NCI-H748 treated with DMSO at 0.1 percent for 48 hours (cell line): ENCODE measurements at regions not wholly inside any gene's neighbourhood (a gene's known extent, or its start where the extent isn't known, plus 50 kb on each side); places are given as distances from the start of the nearest gene placed in this dataset.
A peak's percentile ranks its signal among the peaks of the same experiment; 100 is the strongest.
"Not testable (repeated sequence)": the region's sequence is repeated elsewhere in the genome, so short reads cannot be mapped to it uniquely, and the experiment has no call there.

ENCODE experiments used
- DNase-seq: peaks from one replicate; lab custom pipeline; 2025; lab: John Stamatoyannopoulos, UW

GRCh38 chr10:106078895-106079576, 1085.5 kb downstream of the SORCS1 start:
- no peak for DNase-seq

GRCh38 chr10:106076496-106076895, 1088.0 kb downstream of the SORCS1 start:
- DNase-seq: no peak

- DNase-seq: no peak
Measured at GRCh38 chr10:106053061-106053460, 1111.4 kb downstream of the SORCS1 start.

- peak; percentile 34 for DNase-seq
Measured at GRCh38 chr10:106044503-106044902, 1120.0 kb downstream of the SORCS1 start.

- DNase-seq: no peak
Measured at GRCh38 chr10:106043863-106044262, 1120.6 kb downstream of the SORCS1 start.

GRCh38 chr10:106038246-106038645, 1126.3 kb downstream of the SORCS1 start:
- no peak for DNase-seq

GRCh38 chr10:106033065-106033464, 1131.4 kb downstream of the SORCS1 start:
- no peak for DNase-seq

- DNase-seq: no peak
Measured at GRCh38 chr10:106032450-106033002, 1132.0 kb downstream of the SORCS1 start.

- DNase-seq: no peak
Measured at GRCh38 chr10:106027240-106027639, 1137.3 kb downstream of the SORCS1 start.

- DNase-seq: no peak
Measured at GRCh38 chr10:106025208-106025811, 1139.2 kb downstream of the SORCS1 start.

GRCh38 chr10:106023329-106023728, 1141.2 kb downstream of the SORCS1 start:
- no peak for DNase-seq

- DNase-seq: not testable (repeated sequence)
Measured at GRCh38 chr10:106019559-106019958, 1144.9 kb downstream of the SORCS1 start.

GRCh38 chr10:106015369-106016199, 1148.9 kb downstream of the SORCS1 start:
- not testable (repeated sequence) for DNase-seq

- DNase-seq: no peak
Measured at GRCh38 chr10:106011250-106011649, 1153.3 kb downstream of the SORCS1 start.

GRCh38 chr10:106000721-106001120, 1163.8 kb downstream of the SORCS1 start:
- DNase-seq: no peak

GRCh38 chr10:105993609-105994008, 1170.9 kb downstream of the SORCS1 start:
- DNase-seq: no peak

GRCh38 chr10:105992928-105993327, 1171.6 kb downstream of the SORCS1 start:
- no peak for DNase-seq

GRCh38 chr10:105990529-105990928, 1174.0 kb downstream of the SORCS1 start:
- no peak for DNase-seq

GRCh38 chr10:105989995-105990394, 1174.5 kb downstream of the SORCS1 start:
- DNase-seq: no peak

GRCh38 chr10:105988848-105989247, 1175.7 kb downstream of the SORCS1 start:
- no peak for DNase-seq

- no peak for DNase-seq
Measured at GRCh38 chr10:105986912-105987635, 1177.4 kb downstream of the SORCS1 start.

GRCh38 chr10:105986486-105986885, 1178.0 kb downstream of the SORCS1 start:
- no peak for DNase-seq
